HG03139 (cell line): ENCODE measurements at regions not wholly inside any gene's neighbourhood (a gene's known extent, or its start where the extent isn't known, plus 50 kb on each side); places are given as distances from the start of the nearest gene placed in this dataset.
"Not testable (repeated sequence)": the region's sequence is repeated elsewhere in the genome, so short reads cannot be mapped to it uniquely, and the experiment has no call there.

Experiments used
- ATAC-seq: cut with Tn5 transposase; IDR thresholded peaks from one replicate; pipeline ENCODE4 v1.9.1; 2021; ENCODE audit not compliant: unreplicated experiment

DNA sequence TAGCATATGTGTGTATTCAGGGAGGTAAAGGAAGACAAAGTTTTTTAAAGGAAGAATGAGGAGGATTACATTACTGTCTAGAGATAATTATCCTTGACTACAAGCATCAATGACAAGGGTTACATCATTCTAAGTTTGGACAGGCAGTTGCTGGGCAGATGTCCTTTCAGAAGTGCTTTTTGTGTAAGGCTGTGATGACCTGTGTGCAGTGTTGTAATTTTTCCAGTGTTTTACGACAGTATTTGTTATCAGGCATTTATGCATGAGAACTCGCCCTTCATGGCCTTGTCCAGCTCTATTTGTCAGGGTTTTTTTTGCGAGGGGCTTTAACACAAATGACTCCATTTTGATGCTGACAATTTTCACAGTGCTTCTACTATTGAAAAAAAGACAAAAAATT, 658.3 kb upstream of the NXPH2 start:
- ATAC-seq, result no peak

DNA sequence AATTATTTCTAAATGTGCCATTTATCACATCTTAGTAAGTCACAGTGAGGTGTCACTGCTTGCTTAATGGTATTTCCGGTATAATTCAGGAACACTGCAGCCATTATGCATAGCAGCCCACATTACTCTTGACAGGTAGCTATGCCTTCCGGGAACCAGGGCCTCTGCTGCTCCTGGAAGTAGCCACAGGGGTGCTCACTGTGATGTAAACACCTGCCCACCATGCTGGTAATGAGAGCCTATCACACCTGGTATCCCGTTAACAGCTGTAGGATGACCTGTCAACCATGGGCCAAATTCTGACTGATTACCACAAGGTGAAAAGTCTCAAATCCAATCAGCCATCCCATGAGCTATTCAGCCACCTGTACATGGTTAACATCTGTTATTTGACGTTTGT, 647.0 kb upstream of the NXPH2 start:
- no peak for ATAC-seq

DNA sequence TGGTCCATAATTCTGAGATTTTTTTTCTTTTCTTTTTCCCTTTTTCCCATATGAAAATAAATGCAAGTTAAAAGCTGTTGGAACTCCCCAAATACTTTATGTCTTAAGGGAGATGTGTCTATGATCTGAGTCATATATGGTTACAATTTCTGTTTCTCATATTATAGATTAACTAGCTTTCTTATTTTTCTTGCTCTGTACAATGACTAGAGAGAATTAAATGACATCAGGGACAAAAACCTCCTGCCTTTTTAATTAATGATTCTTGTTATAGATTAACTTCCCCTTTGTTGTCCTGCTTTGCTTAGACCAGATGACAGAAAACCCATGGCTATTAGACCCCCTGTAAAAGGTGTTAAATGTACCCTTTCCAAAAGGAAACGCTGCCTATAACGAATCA, 643.9 kb upstream of the NXPH2 start:
- ATAC-seq, result no peak

DNA sequence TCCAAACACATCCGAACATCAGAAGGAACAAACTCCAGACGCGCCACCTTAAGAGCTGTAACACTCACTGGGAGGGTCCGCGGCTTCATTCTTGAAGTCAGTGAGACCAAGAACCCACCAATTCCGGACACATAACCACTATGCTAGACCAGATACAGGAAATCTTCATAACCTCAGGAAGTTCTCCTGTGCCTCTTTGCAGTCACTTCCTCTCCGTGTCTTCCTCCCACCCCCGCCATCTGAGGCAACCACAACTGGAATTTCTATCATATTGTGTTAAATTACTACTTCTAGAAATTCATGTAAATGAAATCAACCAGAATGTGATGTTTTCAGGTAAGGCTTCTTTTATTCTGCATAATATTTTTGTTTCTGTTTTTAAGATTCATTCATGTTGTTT, 631.0 kb upstream of the NXPH2 start:
- no peak for ATAC-seq

DNA sequence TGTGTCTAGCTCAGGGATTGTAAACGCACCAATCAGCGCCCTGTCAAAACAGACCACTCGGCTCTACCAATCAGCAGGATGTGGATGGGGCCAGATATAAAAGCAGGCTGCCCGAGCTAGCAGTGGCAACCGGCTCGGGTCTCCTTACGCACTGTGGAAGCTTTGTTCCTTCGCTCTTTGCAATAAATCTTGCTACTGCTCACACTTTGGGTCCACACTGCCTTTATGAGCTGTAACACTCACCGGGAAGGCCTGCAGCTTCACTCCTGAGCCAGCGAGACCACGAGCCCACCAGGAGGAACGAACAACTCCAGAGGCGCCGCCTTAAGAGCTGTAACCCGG, 630.6 kb upstream of the NXPH2 start:
- ATAC-seq, result not testable (repeated sequence)

DNA sequence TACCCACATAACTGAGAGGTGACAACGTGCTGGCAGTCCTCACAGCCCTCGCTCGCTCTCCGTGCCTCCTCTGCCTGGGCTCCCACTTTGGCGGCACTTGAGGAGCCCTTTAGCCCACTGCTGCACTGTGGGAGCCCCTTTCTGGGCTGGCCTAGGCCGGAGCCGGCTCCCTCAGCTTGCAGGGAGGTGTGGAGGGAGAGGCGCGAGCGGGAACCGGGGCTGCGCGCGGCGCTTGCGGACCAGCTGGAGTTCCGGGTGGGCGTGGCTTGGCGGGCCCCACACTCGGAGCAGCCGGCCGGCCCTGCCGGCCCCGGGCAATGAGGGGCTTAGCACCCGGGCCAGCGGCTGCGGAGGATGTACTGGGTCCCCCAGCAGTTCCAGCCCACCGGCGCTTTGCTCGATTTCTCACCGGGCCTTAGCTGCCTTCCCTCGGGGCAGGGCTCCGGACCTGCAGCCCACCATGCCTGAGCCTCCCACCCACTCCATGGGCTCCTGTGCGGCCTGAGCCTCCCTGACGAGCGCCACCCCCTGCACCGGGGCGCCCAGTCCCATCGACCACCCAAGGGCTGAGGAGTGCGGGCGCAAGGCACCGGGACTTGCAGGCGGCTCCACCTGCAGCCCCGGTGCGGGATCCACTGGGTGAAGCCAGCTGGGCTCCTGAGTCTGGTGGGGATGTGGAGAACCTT, 630.1 kb upstream of the NXPH2 start:
- not testable (repeated sequence) for ATAC-seq

DNA sequence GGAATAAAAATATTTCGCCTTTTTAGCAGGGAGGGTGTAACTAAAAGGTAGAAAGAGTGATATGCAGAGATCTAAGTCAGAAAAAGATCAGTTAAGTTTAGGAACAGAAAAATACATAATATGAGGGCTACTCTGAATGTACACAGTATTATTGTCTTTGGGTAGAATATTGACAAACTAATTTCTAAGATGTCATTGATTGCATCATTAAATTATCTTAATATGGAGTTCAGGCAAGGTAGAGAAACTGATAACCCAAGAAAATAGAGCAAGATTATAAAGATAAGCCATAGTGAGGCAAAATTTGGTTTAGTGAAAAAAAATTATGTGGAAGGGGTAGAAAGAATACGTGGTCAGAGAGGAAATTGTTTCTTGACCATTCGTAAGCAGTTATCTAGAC, 629.0 kb upstream of the NXPH2 start:
- no peak for ATAC-seq

DNA sequence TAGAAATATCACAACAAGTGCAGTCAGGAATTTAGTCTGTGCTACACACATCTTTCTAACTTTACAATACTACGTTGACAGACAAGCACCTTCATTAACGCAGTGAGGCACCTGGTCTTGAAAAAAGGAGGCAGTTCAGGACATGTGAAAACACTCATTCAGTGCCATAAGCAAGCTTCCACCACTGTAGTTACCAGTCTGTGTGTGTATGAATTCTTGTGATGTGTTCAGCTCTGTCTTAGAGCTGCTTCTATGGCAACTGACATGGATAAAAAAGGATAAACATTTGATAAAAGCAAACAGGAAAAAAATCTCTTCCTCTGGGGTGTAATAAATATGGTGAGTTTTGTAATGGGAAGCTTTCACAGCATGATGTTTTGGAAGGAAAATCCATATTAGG, 623.8 kb upstream of the NXPH2 start:
- ATAC-seq, result no peak

DNA sequence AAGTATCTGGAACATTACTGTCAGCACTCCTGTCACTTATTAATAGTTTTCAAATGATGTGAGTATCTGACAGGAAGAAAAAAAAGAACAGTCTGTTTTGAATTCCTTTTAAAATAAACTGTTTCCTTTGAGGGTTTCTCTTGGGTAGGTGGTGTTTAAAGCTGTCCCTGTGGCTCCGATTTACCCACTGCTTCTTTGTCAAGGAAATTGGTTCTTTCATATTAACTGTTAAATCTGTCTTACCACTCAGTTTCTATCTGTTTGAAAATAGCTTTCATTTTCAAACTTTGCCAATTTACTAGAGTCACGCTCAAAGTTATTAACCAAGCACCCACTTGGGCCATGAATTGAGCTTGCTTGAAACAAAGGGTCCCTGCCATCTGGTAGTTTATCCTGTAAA, 614.6 kb upstream of the NXPH2 start:
- no peak for ATAC-seq

DNA sequence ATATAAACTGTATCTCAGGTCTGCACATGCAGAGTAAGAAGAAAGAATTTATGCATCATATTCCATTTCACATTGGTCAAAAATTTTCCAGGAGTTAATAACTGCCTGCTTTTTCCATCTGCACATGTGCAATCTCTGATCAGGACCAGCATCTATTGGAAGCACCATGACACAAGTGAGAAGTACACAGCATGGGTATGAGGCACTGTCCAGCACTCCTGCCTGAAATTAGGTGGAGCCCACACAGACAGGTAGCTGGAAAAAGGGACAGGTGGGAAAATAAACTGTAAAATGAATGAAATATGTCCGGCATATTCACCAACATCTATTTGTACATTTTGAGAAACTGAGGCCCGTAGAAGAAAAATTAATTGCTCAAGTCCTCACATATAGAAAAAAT, 609.2 kb upstream of the NXPH2 start:
- no peak for ATAC-seq

DNA sequence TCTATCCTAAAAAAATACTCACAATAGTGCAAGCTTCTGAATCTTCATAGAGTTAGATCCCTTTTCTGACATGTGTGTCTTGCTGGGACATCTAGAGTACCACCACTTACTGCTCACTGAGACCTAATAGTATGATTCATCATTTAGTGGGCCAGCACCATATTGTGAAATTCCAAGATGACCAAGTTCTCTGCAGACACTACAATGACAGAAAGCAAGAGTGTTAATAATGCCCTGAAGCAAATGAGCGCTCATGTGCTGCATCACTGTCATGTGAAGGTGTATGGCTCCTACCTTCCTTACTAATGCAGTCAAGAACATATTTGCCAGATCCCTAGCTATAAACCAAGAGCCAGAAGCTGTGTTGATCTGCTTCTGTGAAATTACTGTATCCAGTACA, 606.2 kb upstream of the NXPH2 start:
- ATAC-seq, result no peak

DNA sequence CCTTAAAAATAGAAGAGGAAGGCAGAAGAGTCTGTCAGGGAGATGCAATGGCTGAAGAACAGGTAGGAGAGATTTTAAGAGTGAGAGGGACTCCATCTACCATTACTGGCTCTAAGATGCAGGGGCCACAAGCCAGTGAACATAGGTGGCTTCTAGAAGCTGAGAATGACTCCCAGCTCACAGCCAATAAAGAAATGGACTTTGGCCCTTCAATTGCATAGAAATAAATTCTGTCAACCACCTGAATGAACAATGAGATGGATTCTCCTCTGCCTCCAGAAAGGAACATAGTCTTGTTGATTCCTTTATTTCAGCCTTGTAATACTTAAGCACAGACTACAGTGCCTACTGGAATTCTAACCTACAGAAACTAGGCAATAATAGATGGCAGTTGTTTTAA, 603.3 kb upstream of the NXPH2 start:
- ATAC-seq, result no peak

DNA sequence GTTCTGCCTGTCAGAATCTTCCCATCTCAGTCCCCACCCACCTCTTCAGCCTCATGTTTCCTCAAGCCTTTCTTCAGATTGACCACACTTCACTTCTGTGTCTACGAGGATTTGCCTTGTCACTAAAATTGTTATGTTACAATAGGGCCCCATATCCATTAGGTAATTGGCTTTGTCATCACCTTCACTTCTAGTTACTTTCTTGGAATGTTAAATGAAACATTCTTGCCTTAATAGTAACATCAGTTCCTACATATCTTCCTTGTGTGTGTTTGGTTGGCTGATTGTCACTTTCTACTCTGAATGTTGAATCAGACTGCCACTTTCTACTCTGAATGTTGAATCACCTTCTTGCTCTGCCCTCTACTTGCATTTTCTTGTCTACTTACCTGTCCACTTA, 599.9 kb upstream of the NXPH2 start:
- ATAC-seq, result no peak

DNA sequence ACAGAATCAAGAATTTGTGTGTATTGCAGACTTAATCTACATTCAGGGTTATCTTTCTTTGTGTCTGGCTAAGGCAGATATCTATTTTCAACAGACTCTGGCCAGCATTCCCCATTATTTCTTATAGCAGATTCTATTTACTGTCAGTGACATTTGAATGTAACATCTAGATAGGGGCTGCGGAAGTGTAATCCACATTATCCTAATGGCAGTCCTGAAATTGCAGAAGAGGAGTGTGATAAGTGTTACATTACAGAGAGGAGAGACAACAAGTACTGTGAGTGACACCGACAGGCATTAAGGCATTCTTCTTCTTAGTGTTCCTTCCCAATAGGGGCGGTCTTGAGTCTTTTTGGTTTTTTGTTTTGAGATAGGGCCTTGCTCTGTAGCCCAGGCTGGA, 598.2 kb upstream of the NXPH2 start:
- ATAC-seq, result no peak

DNA sequence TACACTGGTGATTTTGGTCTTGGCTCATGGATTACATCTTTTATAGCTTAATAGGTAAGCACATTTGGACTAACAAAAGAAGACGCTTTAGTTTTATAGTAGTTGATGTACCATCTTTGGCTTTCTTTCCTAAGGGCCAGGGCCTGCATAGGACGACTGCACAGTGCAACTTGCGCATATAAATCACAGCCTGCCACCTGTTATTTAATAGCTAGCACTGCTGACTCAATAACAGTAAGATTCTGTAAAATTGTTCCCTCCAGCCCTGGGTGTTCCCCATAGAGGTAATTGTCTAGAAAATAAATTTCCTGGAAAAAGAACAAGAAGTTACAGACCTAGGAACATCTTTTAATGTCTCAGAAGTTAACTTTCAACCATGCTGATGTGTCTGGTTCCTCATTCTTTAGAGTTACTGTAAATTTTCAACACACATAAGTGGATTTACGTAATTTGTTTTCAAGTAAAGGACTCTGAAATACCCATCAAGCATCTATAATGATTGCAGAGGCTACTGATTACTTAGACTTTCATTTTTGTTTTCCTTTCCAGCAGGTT, 594.2 kb upstream of the NXPH2 start:
- no peak for ATAC-seq

DNA sequence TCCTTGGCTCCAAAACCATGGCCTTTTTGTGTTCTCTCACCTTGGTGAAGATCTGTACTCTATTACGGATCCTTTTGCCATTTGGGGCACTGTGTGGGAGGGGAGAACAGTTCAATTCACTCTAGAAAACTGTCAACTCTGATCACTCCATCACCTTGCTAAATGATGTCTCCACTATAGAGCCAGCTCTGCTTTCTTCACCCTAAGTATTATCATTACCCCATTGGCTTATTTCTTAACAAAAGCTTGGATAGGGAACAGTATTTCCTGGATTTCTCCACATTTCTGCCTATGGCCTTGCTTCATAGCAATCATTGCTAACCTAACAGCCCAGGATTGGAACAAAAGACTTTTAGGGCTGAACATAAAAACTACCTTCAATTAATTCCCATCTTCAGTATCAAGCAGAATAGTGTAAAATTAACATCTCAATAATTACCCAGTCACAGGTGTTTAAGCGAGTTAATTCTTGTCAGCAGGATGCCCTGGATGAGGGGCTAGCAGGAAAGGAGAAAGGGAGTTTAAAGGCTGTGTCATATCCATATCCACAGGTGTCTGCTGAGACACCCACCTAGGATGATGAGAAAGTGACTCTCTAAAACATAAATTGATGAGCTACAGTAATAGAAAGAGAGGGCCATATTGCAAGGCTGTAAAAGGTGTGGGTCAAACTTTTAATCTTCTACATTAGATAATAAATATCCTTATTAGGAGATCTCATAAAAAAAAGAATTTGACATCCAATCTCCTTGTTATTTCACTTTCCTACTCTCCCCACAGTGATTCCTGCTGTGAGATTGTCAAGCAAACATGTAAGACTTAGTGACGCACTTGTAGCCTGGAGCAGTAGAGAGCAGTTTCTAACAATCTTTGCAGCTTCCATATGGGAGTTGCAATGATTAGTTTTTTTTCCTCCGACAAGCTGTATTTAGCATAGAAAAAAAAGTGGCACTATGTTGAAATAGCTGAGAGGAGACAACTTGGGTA, 589.5 kb upstream of the NXPH2 start:
- ATAC-seq, result no peak

DNA sequence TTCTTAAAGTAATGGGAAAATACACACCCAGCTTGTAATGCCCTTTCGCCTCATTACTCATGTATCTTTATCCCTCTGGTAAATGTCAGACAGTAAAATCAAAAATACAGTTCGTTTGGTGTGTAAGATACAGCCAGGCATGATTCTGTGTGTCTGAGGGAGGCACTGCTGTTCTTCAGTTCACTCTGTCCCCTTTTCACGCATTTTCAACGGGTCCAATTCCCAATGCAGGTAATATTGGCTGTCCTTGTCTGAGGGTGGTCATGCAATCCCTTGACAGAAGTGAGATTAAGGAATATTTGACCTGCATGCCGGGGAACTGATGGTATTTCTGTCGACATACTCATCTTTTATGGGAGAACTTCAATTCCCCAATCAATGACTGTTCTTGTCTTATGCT, 587.2 kb upstream of the NXPH2 start:
- no peak for ATAC-seq

DNA sequence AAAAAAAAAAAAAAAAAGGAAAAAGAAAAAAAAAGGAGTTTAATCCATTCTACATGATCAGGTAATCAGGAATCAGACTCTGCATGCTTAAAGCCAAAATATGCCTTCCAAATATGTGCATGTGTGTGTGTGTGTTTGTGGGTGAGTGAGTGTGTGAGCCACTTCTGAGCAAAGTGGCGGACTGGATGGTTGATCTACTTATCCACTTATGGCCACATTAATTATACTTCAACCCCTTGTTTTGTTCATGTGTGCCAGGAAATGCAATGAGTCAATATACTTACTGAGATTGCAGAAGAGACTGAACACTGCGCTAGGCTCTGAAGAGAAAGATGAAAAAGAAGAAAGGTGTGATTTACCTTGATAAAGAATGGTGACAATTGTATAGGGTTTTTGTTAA, 586.5 kb upstream of the NXPH2 start:
- ATAC-seq, result no peak

DNA sequence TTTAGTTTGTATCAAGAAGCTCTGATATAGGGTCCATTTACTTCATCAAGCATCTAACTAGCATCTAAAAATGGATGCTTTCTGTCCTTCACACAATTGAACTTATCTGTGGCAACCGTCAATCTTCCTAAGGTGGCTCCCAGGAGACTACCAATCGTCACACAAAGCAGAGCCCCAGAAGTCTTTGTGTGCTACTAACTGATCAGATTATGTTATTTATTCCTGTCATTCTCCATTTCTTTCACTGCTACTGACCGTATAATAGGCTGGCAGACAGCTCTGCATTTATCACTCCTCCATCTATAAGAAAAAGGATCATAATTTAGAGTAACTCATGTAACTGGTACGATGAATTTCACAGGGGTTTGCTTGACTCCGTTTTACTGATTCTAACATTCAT, 585.0 kb upstream of the NXPH2 start:
- no peak for ATAC-seq

DNA sequence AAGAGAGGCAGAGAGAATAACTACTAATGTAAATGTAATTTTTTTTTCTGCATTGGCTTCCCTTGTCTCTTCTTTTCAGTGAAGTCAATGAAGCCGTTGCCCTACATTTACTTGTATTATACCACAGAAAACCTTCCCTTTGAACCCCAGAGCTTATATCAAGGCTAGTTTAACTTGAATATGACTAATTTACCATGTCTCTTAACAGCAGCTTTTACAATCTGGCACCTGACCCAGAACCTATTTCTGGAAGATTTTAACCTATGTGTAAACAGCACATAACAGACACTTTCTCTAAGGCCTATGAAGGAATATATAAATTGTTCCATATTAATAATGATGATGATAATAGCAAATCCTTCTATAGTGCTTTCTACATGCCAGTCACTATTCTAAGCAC, 580.5 kb upstream of the NXPH2 start:
- no peak for ATAC-seq

DNA sequence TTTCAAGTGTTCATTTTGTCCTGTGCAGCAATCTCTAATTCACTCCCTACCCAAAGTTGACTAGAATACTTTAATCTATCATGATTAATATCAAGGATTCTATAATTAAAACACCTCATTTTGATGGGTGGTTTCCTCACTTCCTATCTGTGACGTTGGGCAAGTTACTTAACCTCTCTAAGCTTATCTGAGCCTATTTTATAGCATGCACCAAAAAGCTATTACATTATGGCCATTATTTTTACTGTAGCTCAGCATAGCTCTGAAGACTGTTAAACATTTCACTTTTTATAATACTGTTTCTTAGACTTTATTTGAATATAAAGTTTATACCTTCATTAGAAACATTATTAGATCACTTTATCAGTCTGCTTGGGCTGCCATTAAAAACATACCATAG, 579.6 kb upstream of the NXPH2 start:
- ATAC-seq, result no peak

DNA sequence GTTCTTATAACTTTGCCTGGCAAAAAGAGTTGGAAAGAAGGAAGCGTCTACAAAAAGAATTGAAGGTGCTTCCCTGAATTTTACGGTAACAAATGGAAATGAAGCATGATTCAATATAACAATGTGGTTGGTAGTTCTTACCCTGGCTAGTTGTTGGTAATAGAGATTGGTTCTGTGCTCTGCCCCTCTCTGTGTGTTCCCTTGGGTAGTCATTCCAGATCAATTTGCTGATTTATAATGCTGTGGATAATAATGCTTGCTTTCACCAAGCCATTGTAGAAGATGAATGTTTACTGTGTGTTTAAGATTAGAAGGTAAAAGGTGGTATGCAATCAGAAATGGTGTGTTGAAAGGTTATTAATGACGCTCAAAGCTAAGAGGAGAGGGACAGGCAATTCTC, 577.8 kb upstream of the NXPH2 start:
- ATAC-seq, result no peak
